Tibial nerve (tissue), 4 donors: ENCODE measurements at regions not wholly inside any gene's neighbourhood (a gene's known extent, or its start where the extent isn't known, plus 50 kb on each side); places are given as distances from the start of the nearest gene placed in this dataset.

Experiments
- CTCF ChIP-seq, 5 experiments: fragments of 200-600 bp in 3 of 5; fragments of 450-650 bp in 2 of 5; sonication (generic) in 3 of 5; IDR thresholded peaks; one replicate each; pipeline ENCODE4 v1.5.1; 2016 to 2019; ENCODE audit warnings: antibody characterized with exemption in 5 of 5, mild to moderate bottlenecking in 3 of 5, moderate library complexity in 2 of 5
- EP300 ChIP-seq, 2 donors: sonication (generic); formaldehyde crosslinking; IDR thresholded peaks; one replicate each; pipeline ENCODE4 v1.6.1; 2017; ENCODE audit warnings: antibody characterized with exemption in 2 of 2, mild to moderate bottlenecking in 1 of 2

- no peak for TF ChIP-seq EP300 (IDR thresholded peaks at IDR 0.05)
- TF ChIP-seq CTCF (IDR thresholded peaks at IDR 0.05) = no peak
These were observed 343.1 kb downstream of the CCER1 start for GRCh38 chr12:90611891-90612290.
